MM.1S (cell line): ENCODE measurements at regions not wholly inside any gene's neighbourhood (a gene's known extent, or its start where the extent isn't known, plus 50 kb on each side); places are given as distances from the start of the nearest gene placed in this dataset.

Experiments used
- EZH2 ChIP-seq: fragments of 300-600 bp; sonication (generic); optimal IDR thresholded peaks from 2 replicates; pipeline ENCODE3; 2017; ENCODE audit warnings: low read depth, mild to moderate bottlenecking, antibody characterized with exemption, low read length, mixed read lengths
- EZH2phosphoT487 ChIP-seq: fragments of 300-600 bp; sonication (generic); IDR thresholded peaks from 2 replicates; pipeline ENCODE4 v1.6.1; 2018; ENCODE audit warnings: antibody characterized with exemption, low read length
- TF ChIP-seq, protein P1 (sequence below): fragments of 300-600 bp; sonication (generic); IDR thresholded peaks from 2 replicates; pipeline ENCODE4 v1.5.1; 2016; ENCODE audit warnings: antibody characterized with exemption, low read length, mixed read lengths

- no peak for TF ChIP-seq EZH2phosphoT487
- TF ChIP-seq, protein P1, sequence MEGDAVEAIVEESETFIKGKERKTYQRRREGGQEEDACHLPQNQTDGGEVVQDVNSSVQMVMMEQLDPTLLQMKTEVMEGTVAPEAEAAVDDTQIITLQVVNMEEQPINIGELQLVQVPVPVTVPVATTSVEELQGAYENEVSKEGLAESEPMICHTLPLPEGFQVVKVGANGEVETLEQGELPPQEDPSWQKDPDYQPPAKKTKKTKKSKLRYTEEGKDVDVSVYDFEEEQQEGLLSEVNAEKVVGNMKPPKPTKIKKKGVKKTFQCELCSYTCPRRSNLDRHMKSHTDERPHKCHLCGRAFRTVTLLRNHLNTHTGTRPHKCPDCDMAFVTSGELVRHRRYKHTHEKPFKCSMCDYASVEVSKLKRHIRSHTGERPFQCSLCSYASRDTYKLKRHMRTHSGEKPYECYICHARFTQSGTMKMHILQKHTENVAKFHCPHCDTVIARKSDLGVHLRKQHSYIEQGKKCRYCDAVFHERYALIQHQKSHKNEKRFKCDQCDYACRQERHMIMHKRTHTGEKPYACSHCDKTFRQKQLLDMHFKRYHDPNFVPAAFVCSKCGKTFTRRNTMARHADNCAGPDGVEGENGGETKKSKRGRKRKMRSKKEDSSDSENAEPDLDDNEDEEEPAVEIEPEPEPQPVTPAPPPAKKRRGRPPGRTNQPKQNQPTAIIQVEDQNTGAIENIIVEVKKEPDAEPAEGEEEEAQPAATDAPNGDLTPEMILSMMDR = no peak
- TF ChIP-seq EZH2 = no peak
Observed at GRCh38 chr22:34303656-34304055, 383.4 kb upstream of the LARGE1 start.
